IMR-90 (cell line): ENCODE measurements at regions not wholly inside any gene's neighbourhood (a gene's known extent, or its start where the extent isn't known, plus 50 kb on each side); places are given as distances from the start of the nearest gene placed in this dataset.

Experiments used
- ATAC-seq: fragments of 200-7000 bp; cut with Tn5 transposase; 2 replicates; pipeline ENCODE4 v1.9.1; 2020; ENCODE audit warnings: low read depth, mild to moderate bottlenecking, moderate library complexity
- BruUV-seq: library from RNA; stranded (reverse); fragments of 400-500 nt; replicated peaks from 2 replicates; lab custom pipeline; 2021; lab: Mats Ljungman, UMichigan
- CTCF ChIA-PET: fragments of 300-600 bp; formaldehyde crosslinking; extraction: SDS; loops from one replicate; lab custom pipeline; 2021; ENCODE audit warnings: antibody characterized with exemption; lab: Yijun Ruan, JAX
- POLR2A ChIA-PET: fragments of 300-600 bp; sonication (Branson Sonifier 250); formaldehyde crosslinking; loops from one replicate; lab custom pipeline; 2022; ENCODE audit warnings: antibody characterized with exemption; ENCODE audit not compliant: unreplicated experiment; lab: Charles Lee
- DNase-seq: peaks from one replicate; pipeline ENCODE4 v3.0.0; 2013
- H2AFZ ChIP-seq: replicated peaks from 2 replicates; pipeline ENCODE3; 2013; ENCODE audit warnings: low read length, mild to moderate bottlenecking; ENCODE audit not compliant: poor library complexity
- H2AK5ac ChIP-seq: 2 replicates; pipeline ENCODE4 v1.6.1; 2013; ENCODE audit warnings: low read depth, low read length, inconsistent platforms
- H2AK9ac ChIP-seq: replicated peaks from 2 replicates; pipeline ENCODE3; 2013; ENCODE audit warnings: mild to moderate bottlenecking, low read depth, low read length, moderate library complexity; ENCODE audit not compliant: poor library complexity
- H2BK120ac ChIP-seq: 2 replicates; pipeline ENCODE4 v1.6.1; 2013; ENCODE audit warnings: low read depth, low read length, inconsistent platforms
- H2BK15ac ChIP-seq: 3 replicates; pipeline ENCODE4 v1.6.1; 2013; ENCODE audit warnings: low read depth, low read length, inconsistent platforms
- H2BK20ac ChIP-seq: 2 replicates; pipeline ENCODE4 v1.6.1; 2013; ENCODE audit warnings: low read depth, mild to moderate bottlenecking, inconsistent platforms, low read length, moderate library complexity
- H2BK5ac ChIP-seq: 2 replicates; pipeline ENCODE4 v1.6.1; 2013; ENCODE audit warnings: mild to moderate bottlenecking, low read depth, low read length, inconsistent platforms; ENCODE audit not compliant: poor library complexity, severe bottlenecking
- H3K14ac ChIP-seq: replicated peaks from 2 replicates; pipeline ENCODE4 v1.6.1; 2013; ENCODE audit warnings: low read depth, low read length, inconsistent platforms
- H3K18ac ChIP-seq: 2 replicates; pipeline ENCODE4 v1.6.1; 2013; ENCODE audit warnings: low read depth, low read length, control low read depth
- H3K23ac ChIP-seq: 2 replicates; pipeline ENCODE4 v1.6.1; 2013; ENCODE audit warnings: low read depth, low read length, inconsistent platforms
- H3K27ac ChIP-seq: 2 replicates; pipeline ENCODE4 v1.5.1; 2013; ENCODE audit warnings: mild to moderate bottlenecking, control low read depth, low read length; ENCODE audit not compliant: insufficient read depth
- H3K27me3 ChIP-seq: 2 replicates; pipeline ENCODE4 v1.6.1; 2013; ENCODE audit warnings: low read length; ENCODE audit not compliant: control insufficient read depth, insufficient read depth
- H3K36me3 ChIP-seq: 2 replicates; pipeline ENCODE4 v1.6.1; 2013; ENCODE audit warnings: low read length, mixed read lengths; ENCODE audit not compliant: control insufficient read depth, insufficient read depth
- H3K4ac ChIP-seq: 2 replicates; pipeline ENCODE4 v1.6.1; 2013; ENCODE audit warnings: low read depth, low read length, inconsistent platforms
- H3K4me1 ChIP-seq: 2 replicates; pipeline ENCODE4 v1.6.1; 2013; ENCODE audit warnings: low read length, mixed read lengths; ENCODE audit not compliant: control insufficient read depth, insufficient read depth
- H3K4me2 ChIP-seq: 2 replicates; pipeline ENCODE4 v1.6.1; 2013; ENCODE audit warnings: low read depth, mild to moderate bottlenecking, control low read depth, low read length, moderate library complexity
- H3K4me3 ChIP-seq: 2 replicates; pipeline ENCODE4 v1.5.1; 2013; ENCODE audit warnings: low read depth, mild to moderate bottlenecking, control low read depth, low read length, moderate library complexity; ENCODE audit not compliant: insufficient read depth
- H3K56ac ChIP-seq: 2 replicates; pipeline ENCODE4 v1.6.1; 2013; ENCODE audit warnings: low read length, inconsistent platforms; ENCODE audit not compliant: insufficient read depth; ENCODE audit errors: extremely low read depth
- H3K79me1 ChIP-seq, 2 experiments: 2 replicates each; pipeline ENCODE4 v1.6.1; 2013; ENCODE audit warnings: low read length in 2 of 2, inconsistent platforms in 1 of 2, low read depth in 1 of 2
- H3K9ac ChIP-seq: 2 replicates; pipeline ENCODE4 v1.6.1; 2013; ENCODE audit warnings: low read depth, low read length, control low read depth
- H3K9me1 ChIP-seq: 2 replicates; pipeline ENCODE4 v1.6.1; 2013; ENCODE audit warnings: low read length, inconsistent platforms; ENCODE audit not compliant: insufficient read depth
- H3K9me3 ChIP-seq: 2 replicates; pipeline ENCODE4 v1.6.1; 2013; ENCODE audit warnings: low read length; ENCODE audit not compliant: control insufficient read depth, insufficient read depth
- H4K20me1 ChIP-seq: 2 replicates; pipeline ENCODE4 v1.6.1; 2013; ENCODE audit warnings: low read length, inconsistent platforms; ENCODE audit not compliant: insufficient read depth
- H4K5ac ChIP-seq: 2 replicates; pipeline ENCODE4 v1.6.1; 2013; ENCODE audit warnings: mild to moderate bottlenecking, low read depth, low read length, control low read depth
- H4K8ac ChIP-seq, 2 experiments: 2 replicates each; pipeline ENCODE4 v1.6.1; 2013; ENCODE audit warnings: low read depth in 2 of 2, low read length in 2 of 2, control low read depth in 1 of 2, inconsistent platforms in 1 of 2
- H4K91ac ChIP-seq: 2 replicates; pipeline ENCODE4 v1.6.1; 2013; ENCODE audit warnings: low read depth, low read length, inconsistent platforms; ENCODE audit not compliant: insufficient read depth
- CEBPB ChIP-seq: IDR thresholded peaks from 2 replicates; pipeline ENCODE4 v1.6.1; 2012; ENCODE audit warnings: low read depth, low read length, improper control_type of control experiment
- CTCF ChIP-seq: conservative IDR thresholded peaks from 2 replicates; pipeline ENCODE4 v1.5.1; 2012; ENCODE audit warnings: mild to moderate bottlenecking, low read depth, low read length, improper control_type of control experiment
- ELK1 ChIP-seq: fragments of 150-350 bp; IDR thresholded peaks from 2 replicates; pipeline ENCODE4 v1.6.1; 2016; ENCODE audit warnings: low read depth, mild to moderate bottlenecking, low read length, moderate library complexity, borderline replicate concordance
- FOS ChIP-seq: fragments of 150-350 bp; IDR thresholded peaks from 2 replicates; pipeline ENCODE4 v1.6.1; 2016; ENCODE audit warnings: low read depth, low read length
- MAZ ChIP-seq: IDR thresholded peaks from 2 replicates; pipeline ENCODE4 v1.6.1; 2012; ENCODE audit warnings: low read depth, mild to moderate bottlenecking, low read length, improper control_type of control experiment, moderate library complexity, borderline replicate concordance
- RAD21 ChIP-seq: IDR thresholded peaks from 2 replicates; pipeline ENCODE4 v1.6.1; 2012; ENCODE audit warnings: low read length, improper control_type of control experiment
- RFX5 ChIP-seq: IDR thresholded peaks from 2 replicates; pipeline ENCODE4 v1.8.0; 2012; ENCODE audit warnings: low read depth, mild to moderate bottlenecking, low read length, moderate library complexity
- WGBS, 2 experiments: methylation state at CpG; one replicate each; pipeline versions ENCODE4 v1.1.5 to v1.1.7; 2013; ENCODE audit warnings: missing lambda C conversion rate in 2 of 2; ENCODE audit not compliant: insufficient read length in 1 of 2; ENCODE audit errors: extremely low coverage in 2 of 2; 5-methylcytosine and 5-hydroxymethylcytosine counted together
- dilution Hi-C: fragments of 300-500 bp; cut with HindIII; formaldehyde crosslinking; loops from one replicate; pipeline ENCODE4 v1.14.3; 2018; ENCODE audit warnings: low sequenced_read_pairs; ENCODE audit not compliant: unreplicated experiment
- in situ Hi-C: fragments of 300-500 bp; cut with MboI; formaldehyde crosslinking; loops from 3 replicates; pipeline ENCODE4 v1.14.3; 2019; ENCODE audit warnings: low sequenced_read_pairs, inconsistent platforms, mixed read lengths
- intact Hi-C: fragments of 100-400 bp; cut with micrococcal nuclease; formaldehyde crosslinking; loops from 2 replicates; pipeline ENCODE4 v1.10.0; 2022

GRCh38 chr6:97440590-97441176 is 157.7 kb upstream of the MMS22L start:
- H2BK15ac ChIP-seq = no peak overlapping the region
- no peaks in the 10 kb centered on the region for H4K20me1 ChIP-seq
- no peak overlapping the region for H3K18ac ChIP-seq
- no peak overlapping the region for H3K27ac ChIP-seq
- H3K36me3 ChIP-seq = no peaks in the 10 kb centered on the region
- ChIA-PET POLR2A (no interaction called here), CTCF (interaction anchor here (0.8 to 2.0 kb wide), 6 partner anchors 15 to 1679 kb away, joined by 3 to 7 read pairs (median 4); no protein-coding TSS in a partner anchor)
- no peak overlapping the region for H2BK5ac ChIP-seq
- H3K9me3 ChIP-seq = no peaks in the 10 kb centered on the region
- H2AFZ ChIP-seq = peak overlapping the region; percentile 12
- no peak overlapping the region for H4K91ac ChIP-seq
- no peak overlapping the region for H4K5ac ChIP-seq
- H3K4me3 ChIP-seq = no peak overlapping the region
- peak overlapping the region; percentile 9; the same call in 1 of the 2 replicates for H3K4me2 ChIP-seq
- no TSS peak for BruUV-seq
- intact Hi-C loops = loop anchor here (1.0 kb wide), 2 partner anchors 1405 to 1679 kb away; no protein-coding TSS in a partner anchor
- no peak overlapping the region for H3K23ac ChIP-seq
- no peak overlapping the region for H2BK120ac ChIP-seq
- TF ChIP-seq RFX5 (no peak), ELK1 (no peak), FOS (no peak), CTCF (peak; percentile 32), RAD21 (peak; percentile 23; the same call in 1 of the 2 replicates), MAZ (no peak), CEBPB (no peak)
- no peaks in the 10 kb centered on the region for H3K9me1 ChIP-seq
- no CpG with 5 or more reads among the region's 7 CpGs for WGBS, 2 experiments
- no peak overlapping the region for H3K14ac ChIP-seq
- no peak overlapping the region for H3K56ac ChIP-seq
- no peaks in the 10 kb centered on the region for H3K27me3 ChIP-seq
- no peak overlapping the region for H3K9ac ChIP-seq
- no peak overlapping the region for H2BK20ac ChIP-seq
- no peaks in the 10 kb centered on the region for H3K4me1 ChIP-seq
- H2AK9ac ChIP-seq = no peak overlapping the region
- no peak overlapping the region for H3K4ac ChIP-seq
- no peaks in the 10 kb centered on the region for H3K79me1 ChIP-seq
- in situ Hi-C loops = no loop called here
- peak; percentile 12 for DNase-seq
- dilution Hi-C loops = no loop called here
- H4K8ac ChIP-seq = no peak overlapping the region
- peak; percentile 88 for ATAC-seq
- H2AK5ac ChIP-seq = no peak overlapping the region
